NAMALWA (cell line): ENCODE measurements at regions not wholly inside any gene's neighbourhood (a gene's known extent, or its start where the extent isn't known, plus 50 kb on each side); places are given as distances from the start of the nearest gene placed in this dataset.
"Not testable (repeated sequence)": the region's sequence is repeated elsewhere in the genome, so short reads cannot be mapped to it uniquely, and the experiment has no call there.

Experiments
- DNase-seq: peaks from one replicate; pipeline ENCODE4 v3.0.0-alpha.2; 2015; ENCODE audit warnings: low spot score

- DNase-seq = no peak
These were observed 126.6 kb upstream of the IL12B start for GRCh38 chr5:159456722-159457465.

- no peak for DNase-seq
These were observed 128.0 kb upstream of the IL12B start for GRCh38 chr5:159458217-159458711.

- DNase-seq = no peak
These were observed 128.9 kb upstream of the IL12B start for GRCh38 chr5:159459132-159459627.

- peak; percentile 7 for DNase-seq
These were observed 129.8 kb upstream of the IL12B start for GRCh38 chr5:159459951-159460538.

GRCh38 chr5:159463590-159464321, 133.5 kb upstream of the IL12B start:
- DNase-seq = no peak

GRCh38 chr5:159465604-159466003, 135.3 kb upstream of the IL12B start:
- DNase-seq = no peak

- no peak for DNase-seq
These were observed 137.4 kb upstream of the IL12B start for GRCh38 chr5:159467666-159468065.

GRCh38 chr5:159469496-159470372, 139.4 kb upstream of the IL12B start:
- no peak for DNase-seq

- DNase-seq = no peak
These were observed 141.6 kb upstream of the IL12B start for GRCh38 chr5:159471904-159472303.

GRCh38 chr5:159475026-159475425, 144.7 kb upstream of the IL12B start:
- DNase-seq = no peak

- no peak for DNase-seq
These were observed 148.7 kb upstream of the IL12B start for GRCh38 chr5:159478950-159479349.

- DNase-seq = no peak
These were observed 150.6 kb upstream of the IL12B start for GRCh38 chr5:159480849-159481248.

- DNase-seq = no peak
These were observed 151.5 kb upstream of the IL12B start for GRCh38 chr5:159481751-159482150.

GRCh38 chr5:159486836-159487235, 156.5 kb upstream of the IL12B start:
- no peak for DNase-seq

- DNase-seq = no peak
These were observed 158.2 kb upstream of the IL12B start for GRCh38 chr5:159488516-159488915.

GRCh38 chr5:159489779-159490178, 159.5 kb upstream of the IL12B start:
- DNase-seq = peak; percentile 28

GRCh38 chr5:159490507-159490906, 160.2 kb upstream of the IL12B start:
- DNase-seq = no peak

- DNase-seq = no peak
These were observed 163.4 kb upstream of the IL12B start for GRCh38 chr5:159493696-159494095.

- no peak for DNase-seq
These were observed 166.5 kb upstream of the IL12B start for GRCh38 chr5:159496773-159497172.

- DNase-seq = no peak
These were observed 166.9 kb upstream of the IL12B start for GRCh38 chr5:159497221-159497620.

- DNase-seq = no peak
These were observed 168.3 kb upstream of the IL12B start for GRCh38 chr5:159498630-159499029.

- not testable (repeated sequence) for DNase-seq
These were observed 171.8 kb upstream of the IL12B start for GRCh38 chr5:159502116-159502515.
